ENCODE measurements at regions not wholly inside any gene's neighbourhood (a gene's known extent, or its start where the extent isn't known, plus 50 kb on each side); places are given as distances from the start of the nearest gene placed in this dataset.

DNA sequence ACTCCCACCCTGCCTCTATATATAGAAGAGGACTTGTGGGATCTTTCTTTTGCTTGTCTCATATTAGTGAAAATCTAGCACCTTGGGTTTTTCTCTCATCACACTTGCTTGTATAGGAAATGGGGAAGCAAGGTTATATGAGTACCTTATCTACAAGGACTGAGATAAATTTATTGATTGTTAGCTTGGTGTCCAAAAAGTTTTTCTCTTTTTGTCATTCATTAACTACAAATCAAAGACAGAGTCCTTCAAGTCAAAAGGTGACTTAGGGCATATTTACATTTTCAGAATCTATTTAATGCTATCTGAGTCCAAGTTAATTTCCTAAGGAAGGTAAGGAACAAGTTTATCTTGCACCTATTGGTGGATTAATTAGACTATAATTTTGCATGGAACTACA is 92.7 kb downstream of the SNAPC1 start (continued):
- TF ChIP-seq ZBTB40 (IDR thresholded peaks at IDR 0.05): no peak
- no peak for TF ChIP-seq ZBTB40 (CRISPR knock-in tag; IDR thresholded peaks at IDR 0.05)
- no peak for TF ChIP-seq TARDBP (CRISPR knock-in tag; IDR thresholded peaks at IDR 0.05)
- peak; percentile 47; the same call in 1 of the 2 replicates for TF ChIP-seq NCOA2 (CRISPR knock-in tag; IDR thresholded peaks at IDR 0.05)
- no peak; the same call in 1 of the 2 replicates for TF ChIP-seq TCF7L2 (IDR thresholded peaks at IDR 0.05; ENCODE audit: low read depth, low read length)
- no peak for TF ChIP-seq PHF20 (CRISPR knock-in tag; IDR thresholded peaks at IDR 0.05)
- no peak for TF ChIP-seq CBX2 (IDR thresholded peaks at IDR 0.05; ENCODE audit: low read depth, low read length)
- TF ChIP-seq CBX2 (CRISPR knock-in tag; IDR thresholded peaks at IDR 0.05; ENCODE audit: low read depth): no peak
- no peak for TF ChIP-seq FOXJ3 (CRISPR knock-in tag; IDR thresholded peaks at IDR 0.05; ENCODE audit: borderline replicate concordance)
- no peak for TF ChIP-seq NFE2L1 (CRISPR knock-in tag; IDR thresholded peaks at IDR 0.05; ENCODE audit: borderline replicate concordance)
- TF ChIP-seq TEAD3 (CRISPR knock-in tag; optimal IDR thresholded peaks at IDR 0.05; ENCODE audit: borderline replicate concordance): no peak
- TF ChIP-seq NR2F1 (CRISPR knock-in tag; IDR thresholded peaks at IDR 0.05): 0 out of 4 replicates have a peak, but pooled peaks of 1 of the 2 experiments have one; percentile 15
- TF ChIP-seq MNT (IDR thresholded peaks at IDR 0.05): no peak
- TF ChIP-seq EEA1 (CRISPR knock-in tag; IDR thresholded peaks at IDR 0.05; ENCODE audit: borderline replicate concordance): no peak
- TF ChIP-seq ZFX (CRISPR knock-in tag; IDR thresholded peaks at IDR 0.05; ENCODE audit: low read depth): no peak
- TF ChIP-seq, protein P1, sequence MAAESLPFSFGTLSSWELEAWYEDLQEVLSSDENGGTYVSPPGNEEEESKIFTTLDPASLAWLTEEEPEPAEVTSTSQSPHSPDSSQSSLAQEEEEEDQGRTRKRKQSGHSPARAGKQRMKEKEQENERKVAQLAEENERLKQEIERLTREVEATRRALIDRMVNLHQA (CRISPR knock-in tag; IDR thresholded peaks at IDR 0.05): no peak
- TF ChIP-seq XBP1 (CRISPR knock-in tag; IDR thresholded peaks at IDR 0.05): no peak
- no peak for TF ChIP-seq RXRB (CRISPR knock-in tag; IDR thresholded peaks at IDR 0.05; ENCODE audit: borderline replicate concordance)

All from HepG2 (cell line).